ENCODE measurements at regions not wholly inside any gene's neighbourhood (a gene's known extent, or its start where the extent isn't known, plus 50 kb on each side); places are given as distances from the start of the nearest gene placed in this dataset.

DNA sequence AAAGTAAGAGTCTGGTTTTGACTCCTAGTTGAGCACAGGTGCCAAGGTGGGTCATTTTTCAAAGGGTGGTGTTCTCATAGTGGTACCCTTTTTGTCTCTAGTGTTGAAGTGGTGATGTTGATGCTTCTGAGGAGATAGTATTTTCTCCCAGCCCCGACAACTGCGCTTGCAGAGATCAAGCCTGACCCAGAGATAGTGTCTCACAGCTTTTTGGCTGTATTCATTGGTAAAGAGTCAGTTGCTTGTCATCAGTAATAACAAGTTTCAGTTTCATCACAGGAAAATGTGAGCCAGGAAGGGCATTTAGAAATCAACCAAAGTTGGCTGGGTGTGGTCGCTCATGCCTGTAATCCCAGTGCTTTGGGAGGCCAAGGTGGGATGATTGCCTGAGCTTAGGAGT, 139.3 kb downstream of the NFKBIZ start:
- Histone ChIP-seq H3K4me2 (ENCODE audit: insufficient read depth, low read length) (no peak overlapping the region), H3K27ac (ENCODE audit: low read length) (no peak overlapping the region), H3K9me3 (ENCODE audit: insufficient read depth, low read length, severe bottlenecking) (no peaks in the 10 kb centered on the region), H3K36me3 (ENCODE audit: insufficient read depth, low read length) (no peaks in the 10 kb centered on the region), H3K4me1 (ENCODE audit: insufficient read depth, low read length) (no peaks in the 10 kb centered on the region), H3K4me3 (ENCODE audit: low read depth in 1 of 2, low read length in 2 of 2) (no peak overlapping the region), H3K9ac (ENCODE audit: low read depth, low read length) (no peak overlapping the region), H4K20me1 (ENCODE audit: insufficient read depth, low read length) (no peaks in the 10 kb centered on the region), H2AFZ (ENCODE audit: low read depth, low read length) (no peak overlapping the region), H3K79me2 (ENCODE audit: insufficient read depth, low read length) (no peaks in the 10 kb centered on the region), H3K27me3 (ENCODE audit: insufficient read depth, low read length, poor library complexity) (no peaks in the 10 kb centered on the region)
- ATAC-seq (ENCODE audit: insufficient read depth, low read depth), result no peak; the same call in 2 of the 3 replicates
- TF ChIP-seq EZH2 (IDR thresholded peaks at IDR 0.05; ENCODE audit: borderline replicate concordance, low read depth, low read length, severe bottlenecking) (no peak), CTCF (IDR thresholded peaks at IDR 0.05; ENCODE audit: borderline replicate concordance, extremely low read depth, low read length, poor library complexity, severe bottlenecking) (no peak)
- DNase-seq, result no peak

DNA sequence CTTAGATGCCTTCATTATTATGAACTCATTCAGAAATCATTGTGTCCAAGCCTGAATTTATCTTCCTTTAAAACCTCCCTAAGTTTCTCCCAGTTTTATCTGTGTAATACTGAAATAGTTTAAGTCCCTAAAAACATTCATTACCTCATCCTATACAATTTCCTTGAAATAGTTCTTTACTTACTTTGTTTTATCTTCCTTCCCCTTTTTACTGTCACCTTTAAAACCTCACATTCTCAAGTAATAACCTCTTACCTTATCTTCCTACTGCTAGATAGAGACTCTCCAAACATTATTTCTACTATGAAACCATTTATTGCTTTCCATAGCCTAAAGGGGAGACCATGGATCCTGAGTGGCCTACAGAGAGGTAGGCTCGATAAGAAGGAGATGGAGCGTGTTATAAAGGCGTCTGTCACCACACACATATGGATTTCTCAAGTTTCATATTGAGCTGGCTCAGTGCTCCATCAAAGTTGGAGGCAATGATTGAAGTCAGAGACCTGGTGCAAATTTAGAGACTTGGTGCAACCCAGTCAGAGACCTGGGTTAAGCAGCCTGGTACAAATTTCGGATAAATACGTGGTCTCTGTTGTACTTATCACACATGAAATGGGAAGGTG, 140.4 kb downstream of the NFKBIZ start:
- no peak overlapping the region for H3K27ac ChIP-seq (ENCODE audit: low read length)

DNA sequence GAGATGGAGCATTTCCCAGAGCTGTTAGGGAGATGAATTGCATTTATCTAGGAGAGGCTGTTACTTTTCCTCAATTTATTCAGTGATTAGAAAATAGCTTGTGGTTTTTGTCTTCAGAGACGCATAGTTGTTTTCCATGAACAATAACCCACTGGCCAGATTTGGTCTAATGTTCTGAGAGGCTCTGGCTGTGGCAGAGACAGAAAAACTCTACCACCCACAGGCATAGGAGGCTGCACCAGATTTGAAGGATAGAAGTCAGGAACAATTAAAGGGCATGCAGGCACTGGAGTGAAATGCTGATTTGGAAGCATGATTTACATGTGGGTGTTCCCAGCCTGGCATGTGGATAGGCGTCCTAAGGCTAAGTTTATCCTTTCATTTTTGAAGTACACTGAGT, 143.5 kb downstream of the NFKBIZ start:
- Histone ChIP-seq H3K27ac (ENCODE audit: low read length) (no peak overlapping the region), H3K79me2 (ENCODE audit: insufficient read depth, low read length) (no peaks in the 10 kb centered on the region), H2AFZ (ENCODE audit: low read depth, low read length) (no peak overlapping the region), H3K4me2 (ENCODE audit: insufficient read depth, low read length) (no peak overlapping the region), H3K9ac (ENCODE audit: low read depth, low read length) (no peak overlapping the region), H3K4me1 (ENCODE audit: insufficient read depth, low read length) (no peaks in the 10 kb centered on the region), H4K20me1 (ENCODE audit: insufficient read depth, low read length) (no peaks in the 10 kb centered on the region), H3K9me3 (ENCODE audit: insufficient read depth, low read length, severe bottlenecking) (no peaks in the 10 kb centered on the region), H3K4me3 (ENCODE audit: low read depth in 1 of 2, low read length in 2 of 2) (no peak overlapping the region), H3K36me3 (ENCODE audit: insufficient read depth, low read length) (no peaks in the 10 kb centered on the region), H3K27me3 (ENCODE audit: insufficient read depth, low read length, poor library complexity) (peaks cover 2% of the 10 kb centered on the region)
- DNase-seq, result no peak
- no peak for ATAC-seq (ENCODE audit: insufficient read depth, low read depth)
- TF ChIP-seq EZH2 (IDR thresholded peaks at IDR 0.05; ENCODE audit: borderline replicate concordance, low read depth, low read length, severe bottlenecking) (no peak), CTCF (IDR thresholded peaks at IDR 0.05; ENCODE audit: borderline replicate concordance, extremely low read depth, low read length, poor library complexity, severe bottlenecking) (no peak)

More for the DNA sequence above, 140.4 kb downstream of the NFKBIZ start:
- Histone ChIP-seq H3K27me3 (ENCODE audit: insufficient read depth, low read length, poor library complexity) (no peaks in the 10 kb centered on the region), H3K4me3 (ENCODE audit: low read depth in 1 of 2, low read length in 2 of 2) (no peak overlapping the region), H2AFZ (ENCODE audit: low read depth, low read length) (no peak overlapping the region), H3K9ac (ENCODE audit: low read depth, low read length) (no peak overlapping the region), H3K4me2 (ENCODE audit: insufficient read depth, low read length) (no peak overlapping the region), H3K4me1 (ENCODE audit: insufficient read depth, low read length) (no peaks in the 10 kb centered on the region), H3K9me3 (ENCODE audit: insufficient read depth, low read length, severe bottlenecking) (no peaks in the 10 kb centered on the region), H4K20me1 (ENCODE audit: insufficient read depth, low read length) (no peaks in the 10 kb centered on the region), H3K79me2 (ENCODE audit: insufficient read depth, low read length) (no peaks in the 10 kb centered on the region), H3K36me3 (ENCODE audit: insufficient read depth, low read length) (no peaks in the 10 kb centered on the region)
- TF ChIP-seq CTCF (IDR thresholded peaks at IDR 0.05; ENCODE audit: borderline replicate concordance, extremely low read depth, low read length, poor library complexity, severe bottlenecking) (no peak), EZH2 (IDR thresholded peaks at IDR 0.05; ENCODE audit: borderline replicate concordance, low read depth, low read length, severe bottlenecking) (no peak)
- DNase-seq (no peak), ATAC-seq (ENCODE audit: insufficient read depth, low read depth) (no peak)

Measured in DND-41 (cell line).